ENCODE measurements at regions not wholly inside any gene's neighbourhood (a gene's known extent, or its start where the extent isn't known, plus 50 kb on each side); places are given as distances from the start of the nearest gene placed in this dataset.

GRCh38 chr2:107006836-107007235 is 120.9 kb upstream of the ST6GAL2 start:
- no peak for TF ChIP-seq POLR2A (IDR thresholded peaks at IDR 0.05)
- TF ChIP-seq CTCF (IDR thresholded peaks at IDR 0.05 in 4 of 5, conservative IDR thresholded peaks at IDR 0.05 in 1 of 5): no peak

All from gastrocnemius medialis (tissue), 4 donors.